GM18517 (cell line): ENCODE measurements at regions not wholly inside any gene's neighbourhood (a gene's known extent, or its start where the extent isn't known, plus 50 kb on each side); places are given as distances from the start of the nearest gene placed in this dataset.
"Not testable (repeated sequence)": the region's sequence is repeated elsewhere in the genome, so short reads cannot be mapped to it uniquely, and the experiment has no call there.

Source experiments
- ATAC-seq: cut with Tn5 transposase; IDR thresholded peaks from one replicate; pipeline ENCODE4 v1.9.1; 2021; ENCODE audit warnings: mild to moderate bottlenecking, moderate library complexity; ENCODE audit not compliant: unreplicated experiment

GRCh38 chr3:34106379-34106778 is 307.9 kb downstream of the PDCD6IP start:
- ATAC-seq, result no peak

- no peak for ATAC-seq
These were observed 308.4 kb downstream of the PDCD6IP start for GRCh38 chr3:34106879-34107278.

GRCh38 chr3:34107669-34108068 is 309.2 kb downstream of the PDCD6IP start:
- ATAC-seq, result peak; percentile 54

GRCh38 chr3:34109021-34109420 is 310.6 kb downstream of the PDCD6IP start:
- ATAC-seq, result no peak

DNA sequence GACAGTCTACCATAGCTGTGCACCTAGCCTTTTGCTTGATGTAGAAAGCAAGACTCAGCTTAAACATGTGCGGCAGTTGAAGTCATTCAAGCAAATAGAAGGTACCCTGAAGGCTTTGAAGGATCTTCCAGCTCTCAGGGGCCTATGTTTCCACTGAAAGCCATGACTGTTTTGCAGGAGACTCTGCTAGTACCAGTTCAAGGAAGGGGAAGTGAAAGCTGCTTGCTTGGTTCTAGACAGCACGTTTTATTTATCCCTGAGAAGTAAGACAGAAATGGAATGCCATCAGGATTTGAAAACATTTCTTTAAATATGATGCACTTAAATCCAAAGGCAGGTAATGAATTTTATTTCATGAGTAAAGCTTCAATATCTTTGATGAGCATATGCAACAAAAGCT is 311.4 kb downstream of the PDCD6IP start:
- ATAC-seq, result peak; percentile 43

DNA sequence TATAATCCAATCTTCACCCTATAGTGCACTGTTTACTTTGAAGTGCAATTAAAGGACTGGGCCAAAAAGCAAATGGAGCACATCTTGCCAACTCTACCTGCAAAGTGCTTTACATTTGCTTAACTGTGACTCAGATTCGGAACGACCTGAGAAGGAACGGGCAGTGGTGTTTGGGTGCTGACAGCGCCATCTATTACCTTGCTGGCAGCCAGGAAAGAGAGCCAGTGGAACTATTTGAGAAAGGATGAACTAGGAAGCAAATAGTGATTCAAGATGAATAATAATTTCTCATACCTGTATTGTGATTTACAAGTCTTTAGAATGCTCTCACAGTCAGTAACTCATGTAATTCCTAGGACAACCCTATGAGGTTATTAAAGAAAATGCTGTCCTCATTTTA is 312.9 kb downstream of the PDCD6IP start:
- ATAC-seq, result no peak

- not testable (repeated sequence) for ATAC-seq
These were observed 313.8 kb downstream of the PDCD6IP start for GRCh38 chr3:34112261-34112660.

GRCh38 chr3:34131091-34131490 is 332.7 kb downstream of the PDCD6IP start:
- ATAC-seq, result no peak

DNA sequence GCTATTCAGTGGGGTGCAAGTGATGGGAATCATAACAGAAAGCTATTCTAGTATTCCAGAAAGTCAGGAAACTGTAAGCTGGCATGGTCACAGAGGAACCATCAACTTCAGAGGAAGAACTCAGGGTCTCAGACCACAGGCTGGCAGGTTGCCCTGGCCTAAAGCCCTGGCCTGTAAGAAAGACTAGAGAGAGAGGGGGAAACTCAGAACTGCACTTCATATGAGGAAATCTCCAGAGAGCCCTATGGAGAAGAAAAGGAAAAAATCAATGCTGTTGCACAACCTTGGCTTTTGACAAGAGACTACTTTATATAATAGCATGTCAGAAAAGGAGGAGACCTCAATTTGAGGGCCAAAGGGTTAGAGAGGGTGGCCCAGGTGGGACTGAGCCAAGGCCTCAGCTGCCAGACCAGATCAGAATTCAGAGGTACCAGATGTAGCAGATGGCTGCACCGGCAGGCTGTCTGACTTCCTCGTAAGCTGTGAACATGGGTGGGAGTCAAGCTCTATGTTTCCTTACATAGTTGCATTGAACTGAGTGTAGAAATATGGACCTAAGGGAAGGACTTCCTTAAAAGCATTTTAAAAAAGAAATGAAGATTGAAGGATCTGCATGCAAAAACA is 333.8 kb downstream of the PDCD6IP start:
- no peak for ATAC-seq

GRCh38 chr3:34139566-34139965 is 341.1 kb downstream of the PDCD6IP start:
- no peak for ATAC-seq

GRCh38 chr3:34140616-34141015 is 342.2 kb downstream of the PDCD6IP start:
- ATAC-seq, result no peak

DNA sequence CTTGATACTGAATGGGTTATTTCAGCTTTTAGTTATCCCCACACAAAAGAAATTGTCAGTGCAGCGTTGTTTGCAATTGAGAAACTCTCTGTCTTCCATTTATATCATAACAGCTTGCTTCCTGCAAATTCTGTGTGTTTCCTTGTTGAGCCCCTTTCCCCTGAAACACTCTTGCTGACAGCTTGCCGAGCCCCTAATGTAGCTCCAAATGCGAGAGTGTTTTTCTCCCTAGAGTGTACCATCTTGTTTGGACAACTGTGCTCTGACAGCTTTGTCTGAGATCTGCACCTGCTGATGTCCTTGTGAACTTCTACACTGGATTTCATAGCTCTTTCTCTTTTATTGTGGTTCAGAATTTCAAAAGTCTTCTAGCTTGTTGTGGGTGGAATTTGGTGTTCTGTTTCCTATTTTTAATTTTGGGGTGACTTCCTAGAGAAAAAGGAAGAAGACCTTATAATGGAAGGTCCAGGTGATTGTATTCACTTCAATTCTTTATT is 343.5 kb downstream of the PDCD6IP start:
- no peak for ATAC-seq

DNA sequence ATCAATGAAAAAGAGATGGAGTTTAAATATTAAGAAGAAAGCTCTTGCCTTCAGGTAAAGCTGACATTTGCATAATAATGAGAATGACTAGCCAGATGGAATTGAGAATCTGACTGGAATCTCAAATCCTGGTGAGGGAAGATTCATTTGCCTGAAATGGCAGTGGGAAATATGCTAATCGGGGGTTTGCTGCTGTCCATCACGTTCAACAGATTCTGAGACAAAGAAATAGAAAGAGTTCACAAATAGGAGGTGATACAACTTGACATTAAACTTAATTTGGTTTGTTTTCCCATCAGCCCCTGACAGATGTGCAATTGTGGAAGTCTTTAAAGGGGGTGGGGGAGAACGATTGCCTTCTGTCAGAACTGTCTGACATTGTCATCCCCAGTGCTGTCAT is 347.4 kb downstream of the PDCD6IP start:
- no peak for ATAC-seq

- no peak for ATAC-seq
These were observed 348.2 kb downstream of the PDCD6IP start for GRCh38 chr3:34146596-34146995.

- ATAC-seq, result no peak
These were observed 352.6 kb downstream of the PDCD6IP start for GRCh38 chr3:34150992-34151391.

GRCh38 chr3:34152656-34153055 is 354.2 kb downstream of the PDCD6IP start:
- no peak for ATAC-seq

DNA sequence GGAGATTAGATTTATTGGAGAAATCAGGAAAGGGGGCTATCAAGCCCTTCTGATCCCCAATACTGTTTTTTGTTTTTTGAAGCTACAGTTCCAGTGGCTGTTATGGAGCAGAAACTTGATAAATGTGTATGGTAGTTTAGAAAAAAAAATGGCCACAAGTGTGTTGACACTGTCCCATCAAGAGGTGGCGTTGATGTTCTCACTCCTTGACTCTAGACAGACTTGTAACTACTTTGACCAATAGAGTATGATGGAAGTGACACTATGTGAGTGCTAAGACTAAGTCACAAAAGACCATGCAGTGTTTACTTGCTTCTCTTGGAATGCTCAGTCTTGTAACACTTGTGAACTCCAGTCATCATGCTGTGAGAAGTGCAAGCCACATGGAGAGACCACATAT is 356.7 kb downstream of the PDCD6IP start:
- no peak for ATAC-seq

DNA sequence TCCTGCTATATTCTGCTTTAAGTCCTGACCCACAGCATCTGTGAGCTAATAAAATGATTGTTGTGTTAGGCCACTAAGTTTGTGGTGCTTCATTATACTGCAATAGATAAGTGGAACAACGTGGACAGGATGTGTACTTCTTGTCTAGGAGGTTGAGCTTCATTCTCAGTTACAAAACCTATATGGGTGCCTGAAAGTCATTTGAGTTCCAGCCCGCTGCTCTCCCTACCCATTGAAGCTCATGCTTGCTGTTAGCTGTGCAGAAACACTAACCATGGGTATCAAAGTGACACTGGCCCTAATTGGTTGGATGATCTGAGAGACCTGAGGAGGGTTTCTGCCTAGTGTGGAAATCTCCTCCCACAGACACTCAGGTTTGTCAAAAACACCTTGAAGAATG is 357.2 kb downstream of the PDCD6IP start:
- peak; percentile 67 for ATAC-seq

DNA sequence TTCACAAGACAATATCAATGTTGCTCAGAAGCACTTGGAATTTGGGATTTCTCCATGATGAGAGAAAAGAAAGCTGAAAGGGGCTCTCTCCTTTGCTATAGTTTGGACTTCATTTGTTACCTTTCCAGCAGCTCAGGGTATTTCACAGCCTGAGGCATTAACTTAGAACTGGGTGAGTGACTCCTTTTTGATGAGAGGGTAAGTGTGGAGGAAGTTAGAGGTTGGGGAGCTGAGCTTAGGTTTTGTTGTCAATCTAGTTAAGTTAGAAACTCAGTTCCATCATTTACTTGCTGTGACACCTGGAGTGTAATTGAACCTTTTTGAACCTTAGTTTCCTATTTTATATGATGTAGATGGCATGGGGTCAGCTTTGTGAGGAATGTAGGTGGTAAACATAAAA is 359.1 kb downstream of the PDCD6IP start:
- no peak for ATAC-seq

DNA sequence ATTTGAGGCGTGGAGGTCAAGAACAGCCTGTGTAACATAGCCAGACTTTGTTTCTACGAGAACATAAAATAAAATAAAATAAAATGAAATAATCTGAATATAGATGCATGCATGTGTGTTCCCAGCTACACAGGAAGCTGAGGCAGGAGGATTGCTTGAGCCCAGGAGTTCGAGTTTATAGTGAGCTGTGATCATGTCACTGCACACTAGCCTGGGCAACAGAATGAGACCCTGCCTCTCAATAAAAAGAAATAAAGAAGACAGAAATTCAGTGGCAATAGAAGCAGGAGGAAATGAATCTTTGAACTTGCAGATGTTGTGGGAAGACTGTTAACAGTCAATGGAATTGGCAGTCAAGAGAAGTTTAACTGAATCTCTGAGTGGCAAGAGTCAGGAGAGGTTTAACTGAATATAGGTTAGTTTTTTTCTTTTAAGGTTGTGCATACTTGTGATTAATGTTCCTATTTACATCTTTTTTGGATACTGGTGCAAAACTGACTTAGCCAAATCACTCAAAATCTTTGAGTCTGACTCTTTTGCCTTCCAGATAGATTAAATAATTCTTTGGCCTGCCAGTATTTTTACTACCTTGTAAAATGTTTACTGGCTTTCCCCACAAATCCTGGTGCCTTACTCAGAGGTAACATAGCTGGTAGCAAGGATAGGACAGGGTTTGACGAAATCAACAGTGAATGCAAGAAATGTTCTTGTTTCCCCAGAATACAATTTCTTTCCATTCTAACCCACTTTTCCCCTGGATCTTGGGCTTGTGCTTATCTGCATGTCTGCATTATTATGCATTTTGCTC is 361.4 kb downstream of the PDCD6IP start:
- ATAC-seq, result no peak

GRCh38 chr3:34169636-34170035 is 371.2 kb downstream of the PDCD6IP start:
- not testable (repeated sequence) for ATAC-seq

DNA sequence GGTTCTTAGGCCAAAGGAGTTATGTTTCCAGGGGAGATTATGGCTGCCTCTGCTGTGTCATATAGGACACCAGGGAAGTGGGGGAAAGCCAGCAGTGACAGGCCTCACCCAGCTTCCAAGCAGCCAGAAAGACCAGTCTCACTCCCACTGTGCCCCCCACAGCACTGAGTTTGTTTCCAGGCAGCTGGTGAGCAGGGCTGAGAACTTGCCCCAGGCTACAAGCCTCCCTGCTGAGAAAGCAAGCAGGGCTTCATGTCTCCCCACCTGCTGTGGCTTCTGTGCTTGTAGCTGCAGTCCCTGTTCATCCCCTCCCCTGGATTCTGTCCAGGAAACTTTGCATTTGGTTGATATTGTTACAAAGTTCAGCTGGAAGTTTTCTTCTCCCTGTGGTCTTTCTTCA is 376.3 kb downstream of the PDCD6IP start:
- no peak for ATAC-seq
